NCI-H1105 treated with DMSO at 0.1 percent for 48 hours (cell line): ENCODE measurements at regions not wholly inside any gene's neighbourhood (a gene's known extent, or its start where the extent isn't known, plus 50 kb on each side); places are given as distances from the start of the nearest gene placed in this dataset.

ENCODE experiments used
- DNase-seq: peaks from one replicate; lab custom pipeline; 2025; lab: John Stamatoyannopoulos, UW

DNA sequence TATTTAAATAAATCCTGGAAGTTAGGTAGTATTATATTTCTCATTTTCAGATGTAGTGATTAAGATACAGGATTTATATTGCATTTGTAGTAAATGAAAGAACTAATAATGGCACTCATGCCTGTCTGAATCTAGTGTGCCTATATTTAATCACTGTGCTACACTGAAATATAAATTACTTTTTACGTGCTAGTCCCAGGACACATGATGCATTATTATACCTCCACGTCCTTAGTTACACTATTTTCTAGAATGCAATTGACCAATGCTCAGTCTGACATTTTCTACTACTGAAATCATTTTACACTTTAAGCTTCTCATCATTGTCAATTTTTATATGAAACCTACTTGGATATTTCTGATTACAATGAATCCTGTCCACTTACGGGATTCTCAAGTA is 80.9 kb upstream of the TMEFF2 start:
- DNase-seq: no peak

GRCh38 chr2:192267484-192267883 is 72.8 kb upstream of the TMEFF2 start:
- no peak for DNase-seq

DNA sequence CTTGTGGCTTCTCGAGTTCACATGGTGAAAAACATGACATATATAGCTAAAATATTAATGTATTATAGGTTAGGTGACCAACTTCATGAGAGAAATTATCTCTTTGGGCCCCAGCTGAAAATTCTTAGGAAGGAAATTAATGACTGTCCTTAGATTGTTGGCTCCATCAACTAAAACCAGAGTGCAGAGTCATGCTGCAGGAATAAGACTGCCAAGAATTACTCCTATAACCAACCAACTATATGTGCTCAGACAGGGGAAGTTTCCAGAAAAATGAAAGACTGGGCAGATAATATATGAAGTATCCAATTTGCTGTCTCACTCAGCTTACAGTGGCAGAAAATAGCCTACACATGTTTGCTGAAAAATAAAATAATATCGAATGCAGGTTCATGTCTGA is 71.0 kb upstream of the TMEFF2 start:
- no peak for DNase-seq

DNA sequence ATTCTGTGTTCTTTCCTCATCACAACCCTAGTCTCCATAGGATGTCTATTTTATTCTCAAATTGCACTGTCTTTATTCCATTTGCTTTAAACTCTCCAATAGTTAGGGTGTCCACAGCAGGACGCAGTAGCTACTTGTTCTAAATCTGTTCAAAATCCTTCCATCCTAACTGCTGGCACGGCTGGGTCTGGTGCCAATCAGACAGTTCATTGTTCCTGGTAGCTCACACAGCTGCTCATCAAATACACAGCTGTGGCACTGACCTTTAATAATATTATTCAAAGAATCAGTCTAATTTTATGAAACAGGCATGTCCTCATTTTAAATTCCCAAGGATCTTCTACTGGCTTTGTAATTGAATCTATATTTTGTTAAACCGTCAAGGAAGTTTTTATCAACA is 59.7 kb upstream of the TMEFF2 start:
- DNase-seq: no peak

DNA sequence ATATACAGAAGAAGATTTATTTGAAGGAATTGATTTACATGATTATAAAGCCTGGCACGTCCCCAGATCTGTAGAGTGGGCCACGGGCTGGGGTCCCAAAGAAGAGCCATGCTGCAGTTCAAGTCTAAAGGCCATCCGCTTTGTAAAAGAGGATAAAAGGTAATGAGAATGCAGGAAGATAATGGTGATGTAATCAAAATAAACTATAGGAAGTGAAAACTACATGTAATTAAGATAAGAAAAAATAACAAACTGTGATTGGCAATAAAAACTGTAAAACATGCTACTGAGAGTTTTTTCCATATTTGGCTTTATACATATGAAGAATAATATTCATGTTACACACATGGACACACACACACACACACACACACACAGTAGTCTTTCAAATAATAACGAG is 59.0 kb upstream of the TMEFF2 start:
- no peak for DNase-seq

DNA sequence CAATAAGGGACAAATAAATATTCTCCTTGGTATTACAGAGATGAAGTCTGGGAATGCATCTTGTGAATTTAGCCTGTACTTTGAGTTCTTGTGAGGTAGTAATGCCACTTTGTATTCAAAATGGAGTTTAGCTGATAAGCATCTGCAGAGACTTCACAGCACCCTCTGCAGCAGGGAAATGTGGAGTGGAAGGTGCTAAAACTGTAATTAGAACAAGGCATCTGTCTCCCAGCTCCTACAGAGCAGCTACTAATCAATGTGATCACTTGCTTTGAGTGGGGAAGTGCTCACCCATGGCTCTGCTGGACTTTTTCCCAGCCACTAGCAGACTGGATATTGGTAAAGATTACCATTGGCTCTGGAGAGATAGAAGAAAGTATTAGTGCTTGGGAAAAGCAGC is 56.2 kb upstream of the TMEFF2 start:
- DNase-seq: no peak

- DNase-seq: no peak
These were observed 52.7 kb upstream of the TMEFF2 start for GRCh38 chr2:192247456-192247855.

DNA sequence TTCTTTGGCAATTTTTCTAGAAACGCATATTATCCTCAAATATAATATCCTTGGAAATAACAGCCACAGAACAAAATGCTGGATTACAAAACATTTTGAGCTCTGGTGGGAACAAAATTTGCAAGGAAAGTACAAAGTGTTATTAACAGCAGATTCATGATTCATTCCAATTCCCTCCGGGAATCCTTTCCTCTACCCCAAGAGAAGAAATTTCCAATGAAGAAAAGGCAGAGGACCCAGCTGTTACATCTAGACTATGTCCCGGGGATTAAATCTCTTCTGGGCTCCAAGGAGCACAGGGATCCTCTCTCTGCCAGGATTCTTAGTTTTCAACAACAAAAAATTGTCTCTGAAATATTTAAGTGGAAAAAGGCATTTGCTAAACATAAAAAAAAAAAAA is 51.6 kb upstream of the TMEFF2 start:
- no peak for DNase-seq

GRCh38 chr2:192245329-192245728 is 50.6 kb upstream of the TMEFF2 start:
- DNase-seq: no peak
